ENCODE measurements at regions not wholly inside any gene's neighbourhood (a gene's known extent, or its start where the extent isn't known, plus 50 kb on each side); places are given as distances from the start of the nearest gene placed in this dataset.
"Not testable (repeated sequence)": the region's sequence is repeated elsewhere in the genome, so short reads cannot be mapped to it uniquely, and the experiment has no call there.

- H3K9ac ChIP-seq (ENCODE audit: low read depth in 1 of 3, low read length in 3 of 3) = no peak overlapping the region
- no peak overlapping the region for H3K4me3 ChIP-seq (ENCODE audit: low read length in 3 of 3)
- no peaks in the 10 kb centered on the region for H3K4me1 ChIP-seq (ENCODE audit: control insufficient read depth in 3 of 3, insufficient read depth in 3 of 3, low read length in 3 of 3)
- no peaks in the 10 kb centered on the region for H3K36me3 ChIP-seq (ENCODE audit: control insufficient read depth in 3 of 3, insufficient read depth in 3 of 3, low read length in 3 of 3)
- no peak overlapping the region for H3K27ac ChIP-seq (ENCODE audit: low read depth, low read length)
- no peaks in the 10 kb centered on the region for H3K27me3 ChIP-seq (ENCODE audit: control insufficient read depth in 3 of 3, insufficient read depth in 3 of 3, low read length in 3 of 3)
- no peaks in the 10 kb centered on the region for H3K9me3 ChIP-seq (ENCODE audit: control insufficient read depth in 3 of 3, low read length in 3 of 3)
Observed at GRCh38 chr11:81569999-81570398, 1163.7 kb downstream of the FAM181B start.

- no peaks in the 10 kb centered on the region for H3K36me3 ChIP-seq (ENCODE audit: control insufficient read depth in 3 of 3, insufficient read depth in 3 of 3, low read length in 3 of 3)
- H3K9ac ChIP-seq (ENCODE audit: low read depth in 1 of 3, low read length in 3 of 3) = no peak overlapping the region
- no peaks in the 10 kb centered on the region for H3K9me3 ChIP-seq (ENCODE audit: control insufficient read depth in 3 of 3, low read length in 3 of 3)
- no peak overlapping the region for H3K4me3 ChIP-seq (ENCODE audit: low read length in 3 of 3)
- H3K27me3 ChIP-seq (ENCODE audit: control insufficient read depth in 3 of 3, insufficient read depth in 3 of 3, low read length in 3 of 3) = no peaks in the 10 kb centered on the region
- H3K4me1 ChIP-seq (ENCODE audit: control insufficient read depth in 3 of 3, insufficient read depth in 3 of 3, low read length in 3 of 3) = no peaks in the 10 kb centered on the region
- H3K27ac ChIP-seq (ENCODE audit: low read depth, low read length) = no peak overlapping the region
Observed at GRCh38 chr11:81568918-81569317, 1164.7 kb downstream of the FAM181B start.

GRCh38 chr11:81548123-81548522, 1185.5 kb downstream of the FAM181B start:
- Histone ChIP-seq H3K9ac (ENCODE audit: low read depth in 1 of 3, low read length in 3 of 3) (no peak overlapping the region), H3K27ac (ENCODE audit: low read depth, low read length) (no peak overlapping the region), H3K9me3 (ENCODE audit: control insufficient read depth in 3 of 3, low read length in 3 of 3) (no peaks in the 10 kb centered on the region), H3K27me3 (ENCODE audit: control insufficient read depth in 3 of 3, insufficient read depth in 3 of 3, low read length in 3 of 3) (no peaks in the 10 kb centered on the region), H3K36me3 (ENCODE audit: control insufficient read depth in 3 of 3, insufficient read depth in 3 of 3, low read length in 3 of 3) (no peaks in the 10 kb centered on the region), H3K4me3 (ENCODE audit: low read length in 3 of 3) (no peak overlapping the region), H3K4me1 (ENCODE audit: control insufficient read depth in 3 of 3, insufficient read depth in 3 of 3, low read length in 3 of 3) (no peaks in the 10 kb centered on the region)

GRCh38 chr11:81539806-81540205, 1193.9 kb downstream of the FAM181B start:
- H3K9me3 ChIP-seq (ENCODE audit: control insufficient read depth in 3 of 3, low read length in 3 of 3); H3K4me3 ChIP-seq (ENCODE audit: low read length in 3 of 3); H3K36me3 ChIP-seq (ENCODE audit: control insufficient read depth in 3 of 3, insufficient read depth in 3 of 3, low read length in 3 of 3); H3K27me3 ChIP-seq (ENCODE audit: control insufficient read depth in 3 of 3, insufficient read depth in 3 of 3, low read length in 3 of 3); H3K9ac ChIP-seq (ENCODE audit: low read depth in 1 of 3, low read length in 3 of 3); H3K27ac ChIP-seq (ENCODE audit: low read depth, low read length); H3K4me1 ChIP-seq (ENCODE audit: control insufficient read depth in 3 of 3, insufficient read depth in 3 of 3, low read length in 3 of 3): not testable (repeated sequence)

- Histone ChIP-seq H3K27ac (ENCODE audit: low read depth, low read length) (no peak overlapping the region), H3K4me1 (ENCODE audit: control insufficient read depth in 3 of 3, insufficient read depth in 3 of 3, low read length in 3 of 3) (no peaks in the 10 kb centered on the region), H3K36me3 (ENCODE audit: control insufficient read depth in 3 of 3, insufficient read depth in 3 of 3, low read length in 3 of 3) (no peaks in the 10 kb centered on the region), H3K9me3 (ENCODE audit: control insufficient read depth in 3 of 3, low read length in 3 of 3) (no peaks in the 10 kb centered on the region), H3K9ac (ENCODE audit: low read depth in 1 of 3, low read length in 3 of 3) (no peak overlapping the region), H3K27me3 (ENCODE audit: control insufficient read depth in 3 of 3, insufficient read depth in 3 of 3, low read length in 3 of 3) (no peaks in the 10 kb centered on the region), H3K4me3 (ENCODE audit: low read length in 3 of 3) (no peak overlapping the region)
Observed at GRCh38 chr11:81515566-81515965, 1218.1 kb downstream of the FAM181B start.

- no peak overlapping the region for H3K4me3 ChIP-seq (ENCODE audit: low read length in 3 of 3)
- no peaks in the 10 kb centered on the region for H3K4me1 ChIP-seq (ENCODE audit: control insufficient read depth in 3 of 3, insufficient read depth in 3 of 3, low read length in 3 of 3)
- no peaks in the 10 kb centered on the region for H3K9me3 ChIP-seq (ENCODE audit: control insufficient read depth in 3 of 3, low read length in 3 of 3)
- H3K36me3 ChIP-seq (ENCODE audit: control insufficient read depth in 3 of 3, insufficient read depth in 3 of 3, low read length in 3 of 3) = no peaks in the 10 kb centered on the region
- no peaks in the 10 kb centered on the region for H3K27me3 ChIP-seq (ENCODE audit: control insufficient read depth in 3 of 3, insufficient read depth in 3 of 3, low read length in 3 of 3)
- no peak overlapping the region for H3K27ac ChIP-seq (ENCODE audit: low read depth, low read length)
- H3K9ac ChIP-seq (ENCODE audit: low read depth in 1 of 3, low read length in 3 of 3) = no peak overlapping the region
Observed at GRCh38 chr11:81497202-81497804, 1236.4 kb downstream of the FAM181B start.

- Histone ChIP-seq H3K4me3 (ENCODE audit: low read length in 3 of 3) (no peak overlapping the region), H3K27ac (ENCODE audit: low read depth, low read length) (no peak overlapping the region)
Observed at GRCh38 chr11:81496601-81497000, 1237.1 kb downstream of the FAM181B start.

GRCh38 chr11:81495699-81496292, 1237.9 kb downstream of the FAM181B start:
- Histone ChIP-seq H3K9me3 (ENCODE audit: control insufficient read depth in 3 of 3, low read length in 3 of 3) (no peaks in the 10 kb centered on the region), H3K9ac (ENCODE audit: low read depth in 1 of 3, low read length in 3 of 3) (no peak overlapping the region), H3K4me1 (ENCODE audit: control insufficient read depth in 3 of 3, insufficient read depth in 3 of 3, low read length in 3 of 3) (no peaks in the 10 kb centered on the region), H3K27me3 (ENCODE audit: control insufficient read depth in 3 of 3, insufficient read depth in 3 of 3, low read length in 3 of 3) (no peaks in the 10 kb centered on the region), H3K27ac (ENCODE audit: low read depth, low read length) (no peak overlapping the region), H3K36me3 (ENCODE audit: control insufficient read depth in 3 of 3, insufficient read depth in 3 of 3, low read length in 3 of 3) (no peaks in the 10 kb centered on the region), H3K4me3 (ENCODE audit: low read length in 3 of 3) (no peak overlapping the region)

More at GRCh38 chr11:81496601-81497000, 1237.1 kb downstream of the FAM181B start:
- Histone ChIP-seq H3K9ac (ENCODE audit: low read depth in 1 of 3, low read length in 3 of 3) (no peak overlapping the region), H3K9me3 (ENCODE audit: control insufficient read depth in 3 of 3, low read length in 3 of 3) (no peaks in the 10 kb centered on the region), H3K4me1 (ENCODE audit: control insufficient read depth in 3 of 3, insufficient read depth in 3 of 3, low read length in 3 of 3) (no peaks in the 10 kb centered on the region), H3K36me3 (ENCODE audit: control insufficient read depth in 3 of 3, insufficient read depth in 3 of 3, low read length in 3 of 3) (no peaks in the 10 kb centered on the region), H3K27me3 (ENCODE audit: control insufficient read depth in 3 of 3, insufficient read depth in 3 of 3, low read length in 3 of 3) (no peaks in the 10 kb centered on the region)

- no peaks in the 10 kb centered on the region for H3K9me3 ChIP-seq (ENCODE audit: control insufficient read depth in 3 of 3, low read length in 3 of 3)
- H3K4me1 ChIP-seq (ENCODE audit: control insufficient read depth in 3 of 3, insufficient read depth in 3 of 3, low read length in 3 of 3) = no peaks in the 10 kb centered on the region
- no peak overlapping the region for H3K9ac ChIP-seq (ENCODE audit: low read depth in 1 of 3, low read length in 3 of 3)
- H3K27me3 ChIP-seq (ENCODE audit: control insufficient read depth in 3 of 3, insufficient read depth in 3 of 3, low read length in 3 of 3) = no peaks in the 10 kb centered on the region
- H3K27ac ChIP-seq (ENCODE audit: low read depth, low read length) = no peak overlapping the region
- H3K4me3 ChIP-seq (ENCODE audit: low read length in 3 of 3) = no peak overlapping the region
- no peaks in the 10 kb centered on the region for H3K36me3 ChIP-seq (ENCODE audit: control insufficient read depth in 3 of 3, insufficient read depth in 3 of 3, low read length in 3 of 3)
Observed at GRCh38 chr11:81494431-81494830, 1239.2 kb downstream of the FAM181B start.

GRCh38 chr11:81492923-81493445, 1240.7 kb downstream of the FAM181B start:
- no peak overlapping the region for H3K9ac ChIP-seq (ENCODE audit: low read depth in 1 of 3, low read length in 3 of 3)
- no peaks in the 10 kb centered on the region for H3K36me3 ChIP-seq (ENCODE audit: control insufficient read depth in 3 of 3, insufficient read depth in 3 of 3, low read length in 3 of 3)
- no peaks in the 10 kb centered on the region for H3K27me3 ChIP-seq (ENCODE audit: control insufficient read depth in 3 of 3, insufficient read depth in 3 of 3, low read length in 3 of 3)
- H3K27ac ChIP-seq (ENCODE audit: low read depth, low read length) = no peak overlapping the region
- no peaks in the 10 kb centered on the region for H3K9me3 ChIP-seq (ENCODE audit: control insufficient read depth in 3 of 3, low read length in 3 of 3)
- no peaks in the 10 kb centered on the region for H3K4me1 ChIP-seq (ENCODE audit: control insufficient read depth in 3 of 3, insufficient read depth in 3 of 3, low read length in 3 of 3)
- H3K4me3 ChIP-seq (ENCODE audit: low read length in 3 of 3) = no peak overlapping the region
